ENCODE measurements at regions not wholly inside any gene's neighbourhood (a gene's known extent, or its start where the extent isn't known, plus 50 kb on each side); places are given as distances from the start of the nearest gene placed in this dataset.

GRCh38 chr3:81245501-81245900, 515.9 kb downstream of the GBE1 start:
- TF ChIP-seq EZH2 (IDR thresholded peaks at IDR 0.05; ENCODE audit: borderline replicate concordance, low read depth, low read length) (no peak), RB1 (IDR thresholded peaks at IDR 0.05; ENCODE audit: low read depth) (no peak), CTCF (IDR thresholded peaks at IDR 0.05 in 2 of 3, conservative IDR thresholded peaks at IDR 0.05 in 1 of 3; ENCODE audit: insufficient read depth in 2 of 3, low read depth in 1 of 3, low read length in 3 of 3) (no peak), POLR2A (conservative IDR thresholded peaks at IDR 0.05) (no peak), SMAD3 (CRISPR knock-in tag; conservative IDR thresholded peaks at IDR 0.05) (no peak), FOXP4 (CRISPR knock-in tag; IDR thresholded peaks at IDR 0.05; ENCODE audit: borderline replicate concordance) (no peak)

Measured in K562 (cell line).